NCI-H2227 (cell line): ENCODE measurements at regions not wholly inside any gene's neighbourhood (a gene's known extent, or its start where the extent isn't known, plus 50 kb on each side); places are given as distances from the start of the nearest gene placed in this dataset.
"Not testable (repeated sequence)": the region's sequence is repeated elsewhere in the genome, so short reads cannot be mapped to it uniquely, and the experiment has no call there.

ENCODE experiments used
- DNase-seq: peaks from one replicate; lab custom pipeline; 2025; ENCODE audit not compliant: unreplicated experiment; lab: John Stamatoyannopoulos, UW

- DNase-seq, result no peak
Measured at GRCh38 chr2:105691947-105692390, 52.7 kb upstream of the NCK2 start.

GRCh38 chr2:105690566-105690965 is 54.1 kb upstream of the NCK2 start:
- no peak for DNase-seq

GRCh38 chr2:105689484-105689883 is 55.2 kb upstream of the NCK2 start:
- no peak for DNase-seq

- no peak for DNase-seq
Measured at GRCh38 chr2:105688946-105689345, 55.8 kb upstream of the NCK2 start.

GRCh38 chr2:105686588-105686987 is 58.1 kb upstream of the NCK2 start:
- no peak for DNase-seq

GRCh38 chr2:105683011-105683492 is 61.7 kb upstream of the NCK2 start:
- no peak for DNase-seq

- no peak for DNase-seq
Measured at GRCh38 chr2:105682401-105682800, 62.3 kb upstream of the NCK2 start.

- DNase-seq, result no peak
Measured at GRCh38 chr2:105681927-105682326, 62.8 kb upstream of the NCK2 start.

- DNase-seq, result no peak
Measured at GRCh38 chr2:105680357-105680756, 64.4 kb upstream of the NCK2 start.

GRCh38 chr2:105678346-105678745 is 66.4 kb upstream of the NCK2 start:
- DNase-seq, result no peak

GRCh38 chr2:105677901-105678300 is 66.8 kb upstream of the NCK2 start:
- DNase-seq, result no peak

GRCh38 chr2:105675841-105676240 is 68.9 kb upstream of the NCK2 start:
- no peak for DNase-seq

- no peak for DNase-seq
Measured at GRCh38 chr2:105674859-105675541, 69.7 kb upstream of the NCK2 start.

- no peak for DNase-seq
Measured at GRCh38 chr2:105674401-105674800, 70.3 kb upstream of the NCK2 start.

- no peak for DNase-seq
Measured at GRCh38 chr2:105671156-105671555, 73.6 kb upstream of the NCK2 start.

GRCh38 chr2:105669384-105669891 is 75.3 kb upstream of the NCK2 start:
- DNase-seq, result no peak

- DNase-seq, result no peak
Measured at GRCh38 chr2:105665480-105665879, 79.2 kb upstream of the NCK2 start.

- DNase-seq, result no peak
Measured at GRCh38 chr2:105660489-105660888, 84.2 kb upstream of the NCK2 start.

- not testable (repeated sequence) for DNase-seq
Measured at GRCh38 chr2:105655723-105656606, 88.7 kb upstream of the NCK2 start.

- DNase-seq, result no peak
Measured at GRCh38 chr2:105655244-105655643, 89.5 kb upstream of the NCK2 start.

GRCh38 chr2:105654474-105655004 is 90.2 kb upstream of the NCK2 start:
- DNase-seq, result no peak

GRCh38 chr2:105653302-105653701 is 91.4 kb upstream of the NCK2 start:
- no peak for DNase-seq
